ENCODE measurements at regions not wholly inside any gene's neighbourhood (a gene's known extent, or its start where the extent isn't known, plus 50 kb on each side); places are given as distances from the start of the nearest gene placed in this dataset.
"Not testable (repeated sequence)": the region's sequence is repeated elsewhere in the genome, so short reads cannot be mapped to it uniquely, and the experiment has no call there.

DNA sequence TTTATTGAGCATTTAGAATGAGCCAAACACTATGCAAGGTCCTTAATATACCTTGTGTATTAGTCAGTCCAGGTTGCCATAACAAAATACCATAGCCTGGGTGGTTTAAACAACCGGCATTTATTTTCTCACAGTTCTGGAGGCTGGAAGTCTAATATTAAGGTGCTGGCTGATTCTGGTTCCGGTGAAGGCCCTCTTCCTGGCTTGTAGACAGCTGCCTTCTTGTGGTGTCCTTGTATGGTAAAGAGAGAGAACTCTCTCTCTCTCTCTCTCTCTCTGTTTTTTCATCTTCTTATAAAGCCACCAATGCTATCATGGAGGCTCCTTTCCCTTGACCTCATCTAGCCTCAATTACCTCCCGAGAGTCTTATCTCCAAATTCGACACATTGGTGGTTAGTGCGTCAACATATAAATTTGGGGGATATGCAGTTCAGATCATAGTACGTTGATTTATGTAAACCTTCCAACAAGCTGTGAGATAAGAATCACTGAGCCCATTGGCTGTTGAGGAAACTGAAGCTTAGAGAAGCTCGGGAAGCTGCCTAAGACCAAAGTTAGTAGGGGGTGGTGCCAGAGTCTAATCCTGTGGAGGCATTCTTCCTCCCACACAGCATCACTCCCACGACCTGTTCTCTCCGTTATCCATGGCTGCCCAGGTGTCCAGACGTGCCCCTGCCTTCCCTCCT is 298.0 kb upstream of the PROK2 start:
- DNase-seq = no peak

DNA sequence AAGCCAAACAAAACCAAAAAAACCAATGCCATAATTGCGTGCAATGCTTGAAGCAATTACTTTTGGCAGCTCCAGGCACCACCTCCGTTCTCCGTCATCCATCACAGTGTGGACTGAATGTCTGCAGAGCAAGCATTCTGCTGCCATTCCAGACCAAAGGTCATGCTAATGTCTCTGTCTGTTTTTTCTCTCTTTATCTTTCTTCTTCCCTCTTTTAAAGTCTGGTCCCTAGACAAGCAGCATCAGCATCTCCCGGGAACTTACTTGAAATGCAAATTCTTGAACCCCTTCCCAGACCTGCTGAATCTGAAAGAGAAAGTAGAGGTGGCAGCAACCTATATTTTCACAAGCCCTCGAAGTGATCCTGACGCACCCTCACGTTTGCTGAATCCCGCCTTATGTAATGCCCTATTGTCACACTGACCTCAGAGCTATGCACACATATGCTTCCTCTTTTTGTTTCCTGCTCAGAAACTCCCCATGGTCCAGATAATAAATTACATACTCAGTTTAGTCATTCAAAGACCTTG is 297.3 kb upstream of the PROK2 start:
- DNase-seq = no peak

DNA sequence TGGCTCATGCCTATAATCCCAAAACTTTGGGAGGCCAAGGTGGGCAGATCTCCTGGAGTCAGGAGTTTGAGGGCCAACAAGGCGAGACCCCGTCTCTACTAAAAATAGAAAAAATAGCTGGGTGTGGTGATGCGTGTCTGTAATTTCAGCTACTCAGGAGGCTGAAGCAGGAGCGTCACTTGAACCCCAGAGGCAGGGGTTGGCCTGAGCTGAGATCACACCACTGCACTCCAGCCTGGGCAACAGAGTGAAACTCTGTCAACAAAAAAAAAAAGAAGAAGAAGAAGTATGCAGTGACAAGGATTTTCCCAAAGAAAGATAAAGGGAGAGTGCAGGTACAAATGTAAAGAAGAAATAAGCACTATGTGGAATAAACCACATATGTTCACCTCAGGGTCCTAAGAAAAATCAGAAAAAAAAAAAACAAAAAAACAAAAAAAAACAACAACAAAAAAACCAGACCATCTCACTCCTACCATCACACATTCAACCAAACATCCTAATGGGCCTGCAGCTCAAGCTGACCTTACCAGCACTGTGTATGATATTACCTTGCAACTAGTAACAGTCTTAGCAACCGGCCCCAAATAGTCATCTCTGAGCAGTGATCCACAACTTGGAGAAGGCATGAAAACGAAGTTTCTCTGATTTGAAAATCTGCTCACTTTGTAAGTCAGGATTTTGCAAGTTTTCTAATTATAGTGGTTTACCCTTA is 296.7 kb upstream of the PROK2 start:
- no peak for DNase-seq

DNA sequence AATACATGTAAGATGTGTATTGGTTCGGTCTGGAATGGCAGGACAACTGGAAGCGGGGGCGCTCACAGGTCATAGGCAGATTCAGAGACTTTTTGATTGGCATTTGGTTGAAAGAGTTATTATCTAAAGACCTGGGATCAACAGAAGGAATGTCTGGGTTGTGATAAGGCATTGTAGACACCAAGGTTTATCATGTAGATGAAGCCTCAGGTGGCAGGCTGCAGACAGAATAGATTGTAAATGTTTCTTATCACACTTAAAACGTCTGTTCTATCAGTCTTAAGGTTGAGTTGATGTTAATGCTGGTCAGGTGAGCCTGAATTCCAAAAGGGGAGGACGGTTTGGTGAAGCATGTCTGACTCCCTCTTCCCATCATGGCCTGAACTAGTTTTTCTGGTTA is 295.9 kb upstream of the PROK2 start:
- DNase-seq = no peak

- no peak for DNase-seq
These were observed 295.1 kb upstream of the PROK2 start for GRCh38 chr3:72080095-72080494.

- no peak for DNase-seq
These were observed 294.5 kb upstream of the PROK2 start for GRCh38 chr3:72079369-72079872.

DNA sequence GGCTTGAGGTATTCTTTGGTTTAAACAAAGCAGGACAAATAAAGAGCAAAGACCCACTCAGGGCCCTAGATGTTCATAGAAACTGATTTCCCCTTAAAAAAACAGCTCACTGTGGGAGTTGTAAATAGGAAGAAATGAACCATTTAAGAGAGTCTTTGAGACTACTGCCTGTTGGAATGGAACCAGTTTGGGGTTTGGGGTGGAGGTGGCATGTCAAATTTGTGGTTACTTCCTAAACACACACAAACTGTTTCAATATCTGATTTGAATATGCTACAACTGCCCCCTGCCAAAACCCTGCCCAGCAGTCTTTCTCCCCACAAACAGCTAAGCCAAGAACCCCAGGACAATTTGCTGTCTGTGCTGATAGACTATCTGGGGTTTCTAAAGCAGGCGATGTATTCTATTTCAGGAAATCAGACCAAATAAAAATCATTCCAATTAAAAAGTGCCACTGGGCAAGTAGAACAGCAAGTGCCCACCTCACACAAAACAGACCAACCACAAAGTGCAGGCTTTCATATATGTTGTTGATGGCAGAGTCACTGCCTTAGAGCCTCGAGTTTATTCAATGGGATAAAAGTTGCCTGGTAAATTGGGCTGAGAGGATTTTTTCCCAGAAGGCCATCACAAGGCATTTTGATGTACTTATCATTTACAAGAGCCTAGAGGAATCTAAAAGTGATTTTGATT is 293.9 kb upstream of the PROK2 start:
- DNase-seq = no peak

DNA sequence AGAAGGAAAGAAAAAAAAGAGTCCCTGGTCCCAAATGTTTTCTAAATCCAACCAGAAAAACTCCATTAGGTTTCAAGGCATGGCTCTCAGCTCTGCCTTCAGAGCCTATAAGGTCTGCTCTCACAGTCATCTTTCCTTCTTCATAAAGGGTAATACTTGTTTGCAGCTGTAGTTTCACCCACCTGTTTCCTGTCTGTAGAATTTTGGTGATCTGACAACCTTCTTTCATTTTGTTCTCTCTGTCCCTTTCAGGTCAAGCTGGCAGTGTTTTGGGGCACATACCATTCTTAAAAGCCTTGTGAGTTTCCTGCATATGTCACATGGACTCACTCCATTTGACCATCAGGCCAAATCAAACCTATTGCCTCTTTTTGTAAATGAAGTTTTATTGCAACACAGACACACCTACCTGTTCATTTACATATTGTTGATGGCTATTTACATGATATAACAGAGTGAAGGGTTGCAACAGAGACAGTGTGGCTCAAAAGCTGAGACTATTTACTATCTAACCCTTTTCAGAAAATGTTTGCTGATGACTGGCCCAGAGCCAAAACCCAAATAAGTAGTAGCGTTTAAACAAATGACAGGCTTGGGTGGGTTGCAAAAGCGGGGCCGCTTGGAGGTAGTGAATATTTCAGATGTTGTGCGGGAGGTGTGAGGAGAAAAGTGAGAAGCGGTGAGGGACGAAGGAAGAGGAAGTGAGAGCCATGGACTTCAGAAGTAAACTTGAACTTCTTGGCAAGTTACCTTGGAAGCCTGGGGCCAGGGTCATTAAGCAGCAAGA is 292.7 kb upstream of the PROK2 start:
- DNase-seq = no peak

DNA sequence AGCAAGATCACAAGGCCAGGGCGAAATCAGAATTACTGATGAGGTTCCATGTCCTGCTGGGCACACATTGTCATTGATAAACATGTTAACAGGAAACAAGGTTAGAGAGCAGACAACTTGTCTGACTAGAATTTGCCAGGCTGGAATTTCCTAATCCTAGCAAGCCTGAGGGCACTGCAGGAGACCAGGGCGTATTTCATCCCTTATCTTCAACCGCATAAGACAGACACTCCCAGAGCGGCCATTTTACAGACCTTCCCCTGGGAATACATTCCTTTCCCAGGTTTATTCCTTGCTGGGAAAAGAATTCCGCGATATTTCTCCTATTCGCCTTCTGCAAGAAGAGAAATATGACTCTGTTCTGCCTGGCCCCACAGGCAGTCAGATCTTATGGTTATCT is 290.9 kb upstream of the PROK2 start:
- DNase-seq = not testable (repeated sequence)

DNA sequence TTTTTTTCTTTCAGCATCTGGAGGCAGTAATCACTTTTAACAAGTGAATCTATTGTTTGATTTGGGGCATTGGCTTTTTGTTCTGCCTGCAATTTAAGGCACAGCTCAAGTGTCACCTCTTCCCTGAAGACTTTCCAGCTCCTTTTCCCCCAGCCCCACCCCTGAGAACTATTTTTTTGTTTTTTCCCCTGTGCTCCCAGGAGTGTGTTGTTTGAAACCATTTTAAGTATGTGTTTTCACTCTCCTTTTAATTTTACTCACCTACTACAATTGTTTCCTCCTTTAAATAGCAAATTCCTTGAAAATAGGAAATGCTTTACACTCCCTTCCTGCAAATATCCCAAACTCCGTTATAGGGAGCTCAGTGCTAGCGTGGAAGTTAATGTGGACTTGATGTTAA is 286.7 kb upstream of the PROK2 start:
- DNase-seq = no peak

DNA sequence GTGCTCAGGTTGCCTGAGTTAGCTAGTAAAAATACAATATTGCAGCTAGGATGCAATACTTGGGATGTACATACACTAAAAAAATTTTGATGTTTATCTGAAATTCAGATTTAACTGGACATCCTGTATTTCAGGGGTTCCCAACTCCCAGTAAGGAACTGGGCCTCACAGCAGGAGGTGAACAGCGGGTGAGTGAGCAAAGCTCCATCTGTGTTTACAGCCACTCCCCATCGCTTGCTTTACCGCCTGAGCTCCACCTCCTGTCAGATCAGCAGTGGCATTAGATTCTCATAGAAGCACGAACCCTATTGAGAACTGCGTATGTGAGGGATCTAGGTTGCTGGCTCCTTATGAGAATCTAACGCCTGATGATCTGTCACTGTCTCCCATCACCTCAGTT is 285.1 kb upstream of the PROK2 start:
- no peak for DNase-seq

GRCh38 chr3:72069543-72069942 is 284.6 kb upstream of the PROK2 start:
- DNase-seq = no peak

DNA sequence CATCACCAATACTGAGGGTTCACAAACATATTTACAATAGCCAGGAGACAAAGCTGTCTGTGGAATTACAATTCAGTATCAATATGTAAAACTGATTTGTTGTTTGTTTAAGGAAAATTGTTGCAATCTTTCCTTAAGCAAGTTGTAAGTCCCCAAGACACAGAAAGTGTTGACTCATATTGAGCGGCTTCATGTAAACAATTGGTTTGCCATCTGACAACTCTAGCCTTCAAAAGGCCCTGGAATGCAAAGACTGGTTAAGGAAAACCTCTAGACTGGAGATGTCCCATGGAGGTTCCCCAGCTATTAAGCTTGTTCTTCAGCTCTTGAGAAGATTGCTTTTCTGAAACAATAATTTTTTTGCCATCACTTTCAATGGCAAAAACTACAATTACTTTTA is 283.7 kb upstream of the PROK2 start:
- no peak for DNase-seq

GRCh38 chr3:72067721-72068120 is 282.8 kb upstream of the PROK2 start:
- no peak for DNase-seq

- DNase-seq = no peak
These were observed 281.1 kb upstream of the PROK2 start for GRCh38 chr3:72065872-72066641.

DNA sequence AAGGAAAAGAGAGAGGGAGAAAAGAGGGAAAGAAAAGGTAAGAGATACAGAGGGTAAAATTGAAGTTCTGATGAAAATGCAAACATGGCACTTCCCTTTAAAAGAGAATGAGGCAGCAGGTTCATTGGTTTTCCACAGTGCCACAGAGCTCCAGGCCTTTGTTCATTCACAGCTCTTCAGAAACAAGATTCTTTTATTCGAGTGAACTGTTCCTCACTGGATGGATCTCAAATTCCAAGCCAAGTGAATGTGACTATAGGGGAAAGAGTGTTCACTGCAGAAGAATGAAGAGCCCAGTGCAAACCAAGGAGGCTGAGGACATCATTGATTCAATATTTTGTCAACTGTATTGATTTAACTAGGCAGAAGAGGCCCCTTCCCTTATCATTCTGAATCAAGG is 280.3 kb upstream of the PROK2 start:
- no peak for DNase-seq

DNA sequence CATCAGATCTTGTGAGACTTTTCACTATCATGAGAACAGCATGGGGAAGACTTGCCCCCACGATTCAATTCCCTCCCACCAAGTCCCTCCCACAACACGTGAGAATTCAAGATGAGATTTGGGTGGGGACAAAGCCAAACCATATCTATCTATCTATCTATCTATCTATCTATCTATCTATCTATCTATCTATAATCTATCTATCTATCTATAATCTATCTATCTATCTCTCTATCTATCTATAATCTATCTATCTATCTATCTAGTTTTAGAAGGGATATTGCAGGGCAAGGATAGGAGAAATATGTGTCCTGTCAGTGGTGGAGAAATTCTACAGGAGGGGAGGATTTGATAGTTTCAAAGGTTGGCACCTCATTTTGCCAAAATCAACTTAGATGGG is 279.8 kb upstream of the PROK2 start:
- not testable (repeated sequence) for DNase-seq

DNA sequence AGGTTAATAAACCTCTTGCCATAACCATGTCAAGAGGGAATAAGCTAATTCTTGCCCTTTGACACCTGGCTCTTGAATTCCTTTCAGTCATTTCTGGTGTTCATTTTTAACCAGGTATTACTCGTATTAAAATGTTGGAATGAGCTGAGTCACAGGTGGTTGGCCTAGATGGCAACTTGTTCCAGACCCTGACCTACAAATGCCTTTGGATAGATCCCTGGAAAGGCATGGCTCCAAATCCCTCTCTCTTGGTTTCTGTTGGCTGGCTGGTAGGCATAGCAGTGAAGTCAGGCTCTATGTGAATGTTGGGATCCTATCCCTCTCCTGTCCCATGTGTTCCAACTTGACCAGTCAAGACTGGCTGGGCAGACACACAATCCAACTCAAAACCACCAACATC is 277.1 kb upstream of the PROK2 start:
- DNase-seq = no peak

DNA sequence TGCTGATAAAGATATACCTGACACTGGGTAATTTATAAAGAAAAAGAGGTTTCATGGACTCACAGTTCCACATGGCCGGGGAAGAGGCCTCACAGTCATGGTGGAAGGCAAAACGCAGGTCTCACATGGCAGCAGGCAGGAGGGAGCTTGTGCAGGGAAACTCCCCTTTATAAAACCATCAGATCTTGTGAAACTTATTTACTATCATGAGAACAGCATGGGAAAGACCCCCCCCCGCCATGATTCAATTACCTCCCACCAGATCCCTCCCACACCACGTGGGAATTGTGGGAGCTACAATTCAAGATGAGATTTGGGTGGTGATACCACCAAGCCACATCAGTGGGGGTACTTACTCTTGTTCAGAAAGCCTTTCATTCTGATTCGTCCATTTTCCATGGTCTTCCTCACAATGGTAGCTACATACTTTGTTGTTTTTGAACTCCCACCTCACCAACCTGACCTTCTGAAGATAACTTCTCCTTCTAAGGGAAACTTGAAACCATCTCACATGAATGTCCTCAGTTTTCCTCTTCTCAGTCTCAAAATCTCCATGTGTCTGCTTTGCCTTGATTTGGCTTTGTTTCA is 275.6 kb upstream of the PROK2 start:
- DNase-seq = no peak

DNA sequence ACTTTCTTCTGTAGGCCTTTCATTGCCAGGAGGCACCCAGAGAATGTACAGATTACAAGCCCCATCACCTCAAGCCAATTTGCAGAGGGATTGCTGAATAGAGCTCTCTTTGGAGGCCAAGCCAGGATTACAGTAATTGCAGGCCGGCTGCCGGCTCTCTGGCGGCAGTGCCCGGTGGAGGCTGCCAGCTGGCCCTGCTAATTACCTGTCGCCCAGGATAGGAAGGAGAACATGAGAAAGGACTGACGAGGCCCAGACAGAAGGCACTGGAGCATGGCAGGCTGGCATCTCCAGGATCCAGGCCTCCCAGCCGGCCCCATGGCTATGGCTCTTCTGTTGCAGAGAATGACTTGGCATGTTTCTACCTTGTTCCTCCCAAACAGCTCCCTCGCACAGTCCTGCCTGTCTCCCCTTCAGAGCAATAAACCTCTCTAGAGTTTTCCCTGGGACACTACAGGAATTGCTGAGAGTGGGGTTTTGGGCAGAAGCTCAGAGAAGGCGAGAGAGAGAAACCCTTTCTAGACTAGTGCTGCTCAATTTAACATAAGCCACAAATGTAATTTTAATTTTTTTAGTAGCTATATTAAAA is 273.6 kb upstream of the PROK2 start:
- DNase-seq = no peak

- no peak for DNase-seq
These were observed 270.5 kb upstream of the PROK2 start for GRCh38 chr3:72055436-72055835.

All from NCI-H1930 (cell line).